Natural killer cell (primary cell): ENCODE measurements at regions not wholly inside any gene's neighbourhood (a gene's known extent, or its start where the extent isn't known, plus 50 kb on each side); places are given as distances from the start of the nearest gene placed in this dataset.

Experiments used
- ATAC-seq, 3 donors: fragments of 150-1000 bp in 2 of 3; fragments of 200-7000 bp in 1 of 3; cut with Tn5 transposase; 1 replicate in 1 of 3; 2 replicates in 2 of 3; pipeline ENCODE4 v1.10.0; 2021; ENCODE audit warnings: mild to moderate bottlenecking in 2 of 3, moderate library complexity in 2 of 3
- DNase-seq, 2 donors: peaks; one replicate each; pipeline versions ENCODE4 v3.0.0 to v3.0.0-alpha.2; 2013 to 2021; ENCODE audit warnings: mixed read lengths in 1 of 2
- H3K27ac ChIP-seq: one replicate; pipeline ENCODE4 v1.5.1; 2013; ENCODE audit warnings: mild to moderate bottlenecking, low read length
- H3K27me3 ChIP-seq: one replicate; pipeline ENCODE4 v1.6.1; 2013; ENCODE audit warnings: low read length; ENCODE audit not compliant: control insufficient read depth, insufficient read depth
- H3K36me3 ChIP-seq: one replicate; pipeline ENCODE4 v1.6.1; 2013; ENCODE audit warnings: low read length; ENCODE audit not compliant: control insufficient read depth, insufficient read depth
- H3K4me1 ChIP-seq: one replicate; pipeline ENCODE4 v1.6.1; 2013; ENCODE audit warnings: low read length; ENCODE audit not compliant: control insufficient read depth, insufficient read depth
- H3K4me3 ChIP-seq: one replicate; pipeline ENCODE4 v1.5.1; 2013; ENCODE audit warnings: low read length
- H3K9me3 ChIP-seq: one replicate; pipeline ENCODE4 v1.6.1; 2013; ENCODE audit warnings: low read length; ENCODE audit not compliant: control insufficient read depth, insufficient read depth
- H3K27ac Mint-ChIP-seq, 2 donors: one replicate each; pipeline ENCODE4 v1.8.0; 2022; ENCODE audit warnings: mild to moderate bottlenecking in 2 of 2, mixed read lengths in 2 of 2, moderate library complexity in 1 of 2
- H3K27me3 Mint-ChIP-seq, 2 donors: one replicate each; pipeline ENCODE4 v1.8.0; 2022; ENCODE audit warnings: low read depth in 2 of 2, mixed read lengths in 2 of 2
- H3K36me3 Mint-ChIP-seq: one replicate; pipeline ENCODE4 v1.8.0; 2022; ENCODE audit warnings: mixed read lengths
- H3K4me1 Mint-ChIP-seq, 2 donors: one replicate each; pipeline ENCODE4 v1.8.0; 2022; ENCODE audit warnings: mixed read lengths in 2 of 2
- H3K4me3 Mint-ChIP-seq: one replicate; pipeline ENCODE4 v1.8.0; 2022; ENCODE audit warnings: mild to moderate bottlenecking, moderate library complexity, mixed read lengths
- H3K9me3 Mint-ChIP-seq, 2 donors: one replicate each; pipeline ENCODE4 v1.8.0; 2022; ENCODE audit warnings: mixed read lengths in 2 of 2
- CTCF ChIP-seq: fragments of 200-600 bp; IDR thresholded peaks from one replicate; pipeline ENCODE4 v1.8.0; 2022; ENCODE audit warnings: antibody characterized with exemption
- WGBS: methylation state at CpG from one replicate; pipeline ENCODE4 v1.1.7; 2013; ENCODE audit warnings: missing lambda C conversion rate; ENCODE audit not compliant: insufficient coverage; 5-methylcytosine and 5-hydroxymethylcytosine counted together
- intact Hi-C: fragments of 100-400 bp; cut with micrococcal nuclease; formaldehyde crosslinking; loops from one replicate; pipeline ENCODE4 v1.14.2; 2022

DNA sequence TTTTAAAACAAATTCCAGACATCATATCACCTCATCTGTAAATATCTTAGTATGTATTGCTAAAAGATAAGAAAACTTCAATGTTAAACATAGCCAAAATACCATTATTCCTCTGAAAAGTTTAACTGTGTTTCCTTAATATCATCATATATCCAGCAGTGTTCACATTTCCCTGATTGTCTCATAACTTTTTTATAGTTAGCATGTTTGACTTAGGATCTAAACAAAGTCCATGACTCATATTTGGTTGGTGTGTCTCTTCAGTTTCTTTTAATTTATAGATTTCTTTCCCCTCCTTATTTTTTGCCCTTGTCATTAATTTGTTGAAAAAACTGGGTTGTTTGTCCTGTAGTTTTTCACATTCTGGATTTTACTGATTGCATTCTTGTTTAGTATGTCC lies 163.0 kb downstream of the RPS12 start:
- Histone ChIP-seq H3K36me3 (no peaks in the 10 kb centered on the region), H3K27ac (no peak overlapping the region), H3K4me3 (no peak overlapping the region), H3K4me1 (no peaks in the 10 kb centered on the region), H3K9me3 (no peaks in the 10 kb centered on the region), H3K27me3 (peaks cover 2% of the 10 kb centered on the region)
- Mint-ChIP-seq H3K27ac (no peak overlapping the region), H3K9me3 (no peaks in the 10 kb centered on the region), H3K36me3 (no peaks in the 10 kb centered on the region), H3K4me1 (no peaks in the 10 kb centered on the region), H3K4me3 (no peak overlapping the region), H3K27me3 (no peaks in the 10 kb centered on the region)
- intact Hi-C loops = no loop called here
- no peak for ATAC-seq
- no peak for TF ChIP-seq CTCF
- no peak for DNase-seq

DNA sequence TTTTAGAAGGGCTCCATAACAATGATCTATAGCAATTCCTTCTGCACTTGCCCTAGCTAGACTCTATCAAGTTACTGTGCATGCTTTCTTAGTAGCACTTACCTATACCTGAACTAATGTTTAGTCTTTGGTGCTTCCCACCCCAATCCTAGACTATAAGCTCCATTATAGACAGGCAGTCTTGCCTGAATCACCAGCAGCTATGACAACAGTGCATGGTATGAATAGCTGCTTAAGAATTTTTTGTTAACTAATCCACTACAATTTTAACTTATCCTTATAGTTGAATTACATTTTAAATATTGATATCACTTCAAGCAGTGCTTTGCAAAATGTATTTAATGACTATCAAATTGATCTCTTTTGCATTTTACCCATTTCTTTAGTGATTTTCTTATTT lies 164.3 kb downstream of the RPS12 start:
- no peak for ATAC-seq
- Histone ChIP-seq H3K36me3 (no peaks in the 10 kb centered on the region), H3K9me3 (no peaks in the 10 kb centered on the region), H3K27ac (no peak overlapping the region), H3K4me1 (no peaks in the 10 kb centered on the region), H3K4me3 (no peak overlapping the region), H3K27me3 (peaks cover 2% of the 10 kb centered on the region)
- H3K27ac Mint-ChIP-seq = no peak overlapping the region
- H3K4me3 Mint-ChIP-seq = no peak overlapping the region
- intact Hi-C loops = no loop called here
- H3K4me1 Mint-ChIP-seq = no peaks in the 10 kb centered on the region
- TF ChIP-seq CTCF = no peak
- H3K27me3 Mint-ChIP-seq = no peaks in the 10 kb centered on the region
- no peaks in the 10 kb centered on the region for H3K9me3 Mint-ChIP-seq
- no peak for DNase-seq
- no peaks in the 10 kb centered on the region for H3K36me3 Mint-ChIP-seq

DNA sequence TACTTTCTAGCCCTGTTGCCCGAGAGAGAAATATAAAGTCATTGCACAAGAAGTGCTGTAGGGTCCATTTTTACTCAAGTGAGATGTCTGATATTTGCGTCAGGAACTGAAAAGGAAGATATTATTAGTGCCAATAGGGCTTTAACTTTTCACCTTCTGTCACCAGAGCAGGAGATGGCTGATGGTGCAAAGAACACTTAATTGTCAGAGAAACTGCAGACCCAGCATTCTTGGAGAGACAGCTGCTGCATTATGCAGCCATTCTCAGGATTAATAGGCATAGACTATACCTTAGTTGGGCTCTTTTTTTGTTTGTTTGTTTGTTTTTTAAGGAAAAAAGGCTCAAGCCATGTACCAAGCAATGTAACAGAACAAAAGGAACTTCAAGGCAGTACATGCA lies 179.4 kb downstream of the RPS12 start:
- no peaks in the 10 kb centered on the region for H3K27me3 ChIP-seq
- TF ChIP-seq CTCF = no peak
- no peak for ATAC-seq
- WGBS = 96% methylated on average over 2 of the region's 2 CpGs
- Mint-ChIP-seq H3K4me1 (no peaks in the 10 kb centered on the region), H3K27me3 (no peaks in the 10 kb centered on the region), H3K36me3 (no peaks in the 10 kb centered on the region), H3K4me3 (no peak overlapping the region), H3K27ac (no peak overlapping the region), H3K9me3 (peaks cover 2 to 6% of the 10 kb centered on the region in 2 donors)
- H3K9me3 ChIP-seq = no peaks in the 10 kb centered on the region
- no peaks in the 10 kb centered on the region for H3K36me3 ChIP-seq
- H3K4me1 ChIP-seq = no peaks in the 10 kb centered on the region
- DNase-seq = no peak
- intact Hi-C loops = no loop called here
- H3K4me3 ChIP-seq = no peak overlapping the region
- no peak overlapping the region for H3K27ac ChIP-seq

DNA sequence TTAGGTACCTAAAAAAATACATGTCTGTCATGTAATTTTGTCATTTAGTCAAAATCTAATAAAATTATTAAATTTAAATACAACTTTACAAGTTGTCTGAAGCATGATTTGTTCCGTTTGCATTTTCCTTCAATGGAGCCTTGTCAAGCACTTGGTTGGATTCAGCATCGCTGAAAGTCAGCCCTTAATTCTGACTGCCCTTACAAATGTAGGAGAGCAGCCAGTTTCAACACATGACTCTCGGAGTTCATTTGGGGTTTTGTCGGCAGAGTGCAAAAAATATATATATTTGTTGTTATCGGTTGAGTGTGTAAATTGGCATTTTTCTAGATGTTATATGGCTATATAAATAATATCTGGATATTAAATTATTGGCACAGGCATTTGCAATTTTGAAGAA lies 180.6 kb downstream of the RPS12 start:
- H3K9me3 ChIP-seq = no peaks in the 10 kb centered on the region

More for the DNA sequence above, 180.6 kb downstream of the RPS12 start:
- no peak for DNase-seq
- no peak for TF ChIP-seq CTCF
- no peaks in the 10 kb centered on the region for H3K4me1 ChIP-seq
- no peak overlapping the region for H3K4me3 ChIP-seq
- Mint-ChIP-seq H3K9me3 (peaks cover 0 to 8% of the 10 kb centered on the region in 2 donors), H3K27ac (no peak overlapping the region), H3K4me1 (no peaks in the 10 kb centered on the region), H3K4me3 (no peak overlapping the region), H3K36me3 (no peaks in the 10 kb centered on the region), H3K27me3 (no peaks in the 10 kb centered on the region)
- no peaks in the 10 kb centered on the region for H3K36me3 ChIP-seq
- ATAC-seq = no peak
- H3K27me3 ChIP-seq = no peaks in the 10 kb centered on the region
- WGBS = 91% methylated on average over 4 of the region's 5 CpGs
- no peak overlapping the region for H3K27ac ChIP-seq
- intact Hi-C loops = no loop called here
